ENCODE measurements at regions not wholly inside any gene's neighbourhood (a gene's known extent, or its start where the extent isn't known, plus 50 kb on each side); places are given as distances from the start of the nearest gene placed in this dataset.
"Not testable (repeated sequence)": the region's sequence is repeated elsewhere in the genome, so short reads cannot be mapped to it uniquely, and the experiment has no call there.

- DNase-seq (ENCODE audit: low spot score) = no peak
These were observed 454.6 kb upstream of the RUNX1 start for GRCh38 chr21:35503671-35504070.

DNA sequence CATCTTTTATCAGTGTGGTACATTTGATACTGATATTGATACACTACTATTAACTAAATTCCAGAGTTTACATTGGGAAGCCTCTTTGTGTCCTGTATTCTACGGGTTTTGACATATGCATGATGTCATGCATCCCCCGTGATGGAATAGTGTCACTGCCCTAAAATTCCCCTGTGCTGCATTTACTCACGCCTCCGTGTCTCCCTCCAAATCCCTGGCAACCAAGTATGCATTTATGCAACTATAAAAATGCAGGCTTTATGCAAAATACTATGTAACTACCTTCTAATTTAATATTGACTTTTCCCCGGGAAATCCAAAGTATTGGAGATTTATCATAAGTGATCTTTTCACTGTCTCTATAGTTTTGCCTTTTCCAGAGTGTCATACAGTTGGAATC is 453.7 kb upstream of the RUNX1 start:
- no peak for TF ChIP-seq CTCF (IDR thresholded peaks at IDR 0.05; ENCODE audit: extremely low read depth, missing control alignments)
- no peak for DNase-seq (ENCODE audit: low spot score)

More at GRCh38 chr21:35503671-35504070, 454.6 kb upstream of the RUNX1 start:
- TF ChIP-seq CTCF (IDR thresholded peaks at IDR 0.05; ENCODE audit: extremely low read depth, missing control alignments) = no peak

DNA sequence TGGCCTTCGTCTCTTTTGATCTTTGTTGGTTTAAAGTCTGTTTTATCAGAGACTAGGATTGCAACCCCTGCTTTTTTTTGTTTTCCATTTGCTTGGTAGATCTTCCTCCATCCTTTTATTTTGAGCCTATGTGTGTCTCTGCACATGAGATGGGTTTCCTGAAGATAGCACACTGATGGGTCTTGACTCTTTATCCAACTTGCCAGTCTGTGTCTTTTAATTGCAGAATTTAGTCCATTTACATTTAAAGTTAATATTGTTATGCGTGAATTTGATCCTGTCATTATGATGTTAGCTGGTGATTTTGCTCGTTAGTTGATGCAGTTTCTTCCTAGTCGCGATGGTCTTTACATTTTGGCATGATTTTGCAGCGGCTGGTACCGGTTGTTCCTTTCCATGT is 448.4 kb upstream of the RUNX1 start:
- DNase-seq (ENCODE audit: low spot score) = not testable (repeated sequence)

GRCh38 chr21:35491920-35492678 is 443.0 kb upstream of the RUNX1 start:
- no peak for DNase-seq (ENCODE audit: low spot score)
- no peak for TF ChIP-seq CTCF (IDR thresholded peaks at IDR 0.05; ENCODE audit: extremely low read depth, missing control alignments)

DNA sequence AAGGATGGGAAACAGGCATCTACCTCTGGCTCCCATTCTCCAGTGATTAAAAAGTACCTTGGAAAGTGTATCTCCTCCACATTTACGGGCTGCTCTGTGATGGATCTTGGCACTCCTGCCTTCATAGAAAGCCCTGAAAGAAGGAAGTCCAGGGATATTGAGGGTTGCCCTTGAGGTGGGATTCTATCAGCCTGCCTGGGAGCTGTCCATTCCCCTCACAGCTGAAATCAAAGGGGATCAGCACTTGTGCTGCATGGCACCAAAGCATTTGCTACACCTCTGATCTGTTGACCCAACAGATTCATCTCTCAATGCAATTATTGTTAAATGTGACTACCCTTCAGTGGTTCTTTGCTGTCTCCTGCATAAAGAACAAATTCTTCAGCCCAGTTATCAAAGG is 442.0 kb upstream of the RUNX1 start:
- DNase-seq (ENCODE audit: low spot score) = no peak

DNA sequence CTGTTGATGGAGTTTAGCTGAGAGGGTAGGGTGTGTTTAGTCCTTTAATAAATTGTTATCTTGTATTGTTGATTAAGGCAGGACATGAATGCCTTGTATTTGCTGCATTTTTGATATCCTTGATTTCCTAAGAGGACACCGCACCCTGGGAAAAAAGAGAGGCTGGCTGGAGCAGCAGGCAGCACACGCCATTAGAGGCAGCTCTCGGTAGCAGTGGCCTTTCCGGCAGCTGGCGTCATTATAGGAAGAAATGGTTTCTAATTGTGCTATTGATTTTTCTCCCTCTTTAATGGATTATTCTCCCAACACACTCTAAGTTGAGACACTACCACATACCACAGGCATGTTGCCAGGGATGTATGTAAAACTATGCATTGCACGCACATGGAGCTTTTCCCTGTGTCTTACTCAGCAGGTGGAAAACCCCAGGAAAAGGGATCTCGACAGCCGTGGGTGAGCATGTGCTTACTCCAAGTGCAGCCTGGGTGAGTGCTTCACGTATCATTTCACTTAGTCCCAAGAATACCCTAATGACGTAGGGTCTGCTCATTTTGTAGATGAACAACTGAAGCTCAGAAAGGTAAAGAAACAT is 440.4 kb upstream of the RUNX1 start:
- no peak for DNase-seq (ENCODE audit: low spot score)
- no peak for TF ChIP-seq CTCF (IDR thresholded peaks at IDR 0.05; ENCODE audit: extremely low read depth, missing control alignments)

More for the DNA sequence above, 442.0 kb upstream of the RUNX1 start:
- TF ChIP-seq CTCF (IDR thresholded peaks at IDR 0.05; ENCODE audit: extremely low read depth, missing control alignments) = no peak

- TF ChIP-seq CTCF (IDR thresholded peaks at IDR 0.05; ENCODE audit: extremely low read depth, missing control alignments) = no peak
- DNase-seq (ENCODE audit: low spot score) = no peak
These were observed 439.8 kb upstream of the RUNX1 start for GRCh38 chr21:35488946-35489345.

DNA sequence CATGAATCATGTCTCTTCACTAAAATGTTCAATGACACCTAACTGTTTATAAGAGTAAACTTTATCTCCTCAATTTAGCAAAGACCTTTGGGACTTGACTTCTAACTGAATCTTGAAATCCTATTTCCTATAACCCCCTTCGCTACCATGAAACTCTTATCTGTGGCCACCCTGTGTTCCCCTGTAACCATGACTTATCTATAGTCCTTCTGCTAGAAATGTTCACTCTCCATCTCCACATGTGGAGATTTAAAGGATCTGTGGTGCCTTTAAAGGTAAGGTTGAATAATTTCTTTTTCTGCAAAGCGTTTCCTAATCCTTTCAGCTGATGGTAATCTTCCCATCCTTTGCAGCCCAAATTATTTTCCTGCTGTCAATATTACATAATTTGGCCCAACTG is 436.3 kb upstream of the RUNX1 start:
- DNase-seq (ENCODE audit: low spot score) = no peak
- no peak for TF ChIP-seq CTCF (IDR thresholded peaks at IDR 0.05; ENCODE audit: extremely low read depth, missing control alignments)
